ENCODE measurements at regions not wholly inside any gene's neighbourhood (a gene's known extent, or its start where the extent isn't known, plus 50 kb on each side); places are given as distances from the start of the nearest gene placed in this dataset.

DNA sequence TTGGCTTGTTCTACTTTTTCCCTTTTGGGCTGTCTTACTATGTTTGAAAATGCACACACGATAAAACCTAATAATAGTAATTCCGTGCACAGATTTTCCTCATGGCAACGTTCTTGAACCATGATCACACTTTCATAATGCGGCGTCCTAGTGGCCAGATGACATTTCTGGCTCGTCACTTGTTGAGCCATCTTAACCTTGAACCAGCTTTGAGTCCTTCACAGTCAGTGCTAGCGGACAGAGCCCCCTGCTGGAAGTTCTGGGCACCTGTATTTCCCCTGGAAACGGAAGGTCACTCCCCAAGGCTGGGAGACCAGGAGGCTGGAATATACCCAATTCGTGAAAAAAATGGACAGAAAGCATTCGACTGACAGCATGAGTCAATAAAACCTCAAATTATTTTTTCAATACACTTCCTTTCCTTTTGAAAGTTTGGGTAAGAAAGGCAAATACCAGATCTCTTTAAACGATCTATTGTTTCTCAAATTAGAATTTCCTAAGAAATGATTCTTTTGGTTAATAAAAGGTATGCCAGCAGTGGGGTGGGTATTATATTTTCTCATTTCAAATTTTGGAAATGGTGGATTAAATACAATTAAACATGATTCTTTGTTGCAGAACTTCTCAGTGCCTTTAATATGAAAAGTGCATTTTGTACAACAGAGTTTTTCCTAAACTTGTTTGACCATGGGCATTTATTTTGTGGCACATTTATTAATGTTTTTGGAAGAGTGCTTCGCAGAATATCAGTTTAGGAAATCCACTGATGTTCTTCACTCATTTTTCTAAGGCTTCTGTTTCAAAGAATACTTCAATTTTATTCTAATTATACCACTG is 542.3 kb downstream of the QKI start:
- H3K4me1 Mint-ChIP-seq (ENCODE audit: low read depth, unreplicated experiment), result peaks cover 36% of the 10 kb centered on the region

DNA sequence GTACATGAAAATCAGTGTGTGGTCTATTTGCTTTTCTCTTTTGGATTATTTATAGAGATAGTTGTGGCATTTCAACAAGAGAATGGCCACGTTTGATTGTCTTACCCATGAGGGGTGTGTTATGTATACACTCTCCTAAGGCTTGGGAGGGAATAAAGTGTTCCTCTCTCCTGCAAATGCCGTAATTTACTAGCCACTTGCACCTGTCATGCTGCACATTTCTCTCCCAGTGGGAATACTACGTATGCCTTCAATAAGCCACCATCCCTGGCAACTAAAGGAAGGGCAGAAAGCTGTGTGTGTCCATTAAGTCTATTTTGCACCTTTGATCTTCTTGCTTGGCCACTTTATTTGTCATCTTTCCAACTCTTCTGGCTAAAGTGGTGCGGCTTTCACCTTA is 541.2 kb downstream of the QKI start:
- peaks cover 3% of the 10 kb centered on the region for H3K36me3 Mint-ChIP-seq (ENCODE audit: unreplicated experiment)
- TF ChIP-seq, protein P1, sequence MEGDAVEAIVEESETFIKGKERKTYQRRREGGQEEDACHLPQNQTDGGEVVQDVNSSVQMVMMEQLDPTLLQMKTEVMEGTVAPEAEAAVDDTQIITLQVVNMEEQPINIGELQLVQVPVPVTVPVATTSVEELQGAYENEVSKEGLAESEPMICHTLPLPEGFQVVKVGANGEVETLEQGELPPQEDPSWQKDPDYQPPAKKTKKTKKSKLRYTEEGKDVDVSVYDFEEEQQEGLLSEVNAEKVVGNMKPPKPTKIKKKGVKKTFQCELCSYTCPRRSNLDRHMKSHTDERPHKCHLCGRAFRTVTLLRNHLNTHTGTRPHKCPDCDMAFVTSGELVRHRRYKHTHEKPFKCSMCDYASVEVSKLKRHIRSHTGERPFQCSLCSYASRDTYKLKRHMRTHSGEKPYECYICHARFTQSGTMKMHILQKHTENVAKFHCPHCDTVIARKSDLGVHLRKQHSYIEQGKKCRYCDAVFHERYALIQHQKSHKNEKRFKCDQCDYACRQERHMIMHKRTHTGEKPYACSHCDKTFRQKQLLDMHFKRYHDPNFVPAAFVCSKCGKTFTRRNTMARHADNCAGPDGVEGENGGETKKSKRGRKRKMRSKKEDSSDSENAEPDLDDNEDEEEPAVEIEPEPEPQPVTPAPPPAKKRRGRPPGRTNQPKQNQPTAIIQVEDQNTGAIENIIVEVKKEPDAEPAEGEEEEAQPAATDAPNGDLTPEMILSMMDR (IDR thresholded peaks at IDR 0.05; ENCODE audit: partially characterized antibody, unreplicated experiment), result no peak
- H3K4me1 Mint-ChIP-seq (ENCODE audit: low read depth, unreplicated experiment), result peaks cover 36% of the 10 kb centered on the region
- peak overlapping the region; percentile 60 for H3K27ac Mint-ChIP-seq (ENCODE audit: unreplicated experiment)
- peak overlapping the region; percentile 32 for H3K4me3 Mint-ChIP-seq (ENCODE audit: unreplicated experiment)
- H3K9me3 Mint-ChIP-seq (ENCODE audit: unreplicated experiment), result peaks cover 5% of the 10 kb centered on the region
- DNase-seq, result no peak
- no peaks in the 10 kb centered on the region for H3K27me3 Mint-ChIP-seq (ENCODE audit: unreplicated experiment)

More for the DNA sequence above, 542.3 kb downstream of the QKI start:
- peak; percentile 84 for DNase-seq
- no peaks in the 10 kb centered on the region for H3K36me3 Mint-ChIP-seq (ENCODE audit: unreplicated experiment)
- no peaks in the 10 kb centered on the region for H3K27me3 Mint-ChIP-seq (ENCODE audit: unreplicated experiment)
- no peak overlapping the region for H3K4me3 Mint-ChIP-seq (ENCODE audit: unreplicated experiment)
- TF ChIP-seq, protein P1 (IDR thresholded peaks at IDR 0.05; ENCODE audit: partially characterized antibody, unreplicated experiment), result peak; percentile 91
- H3K9me3 Mint-ChIP-seq (ENCODE audit: unreplicated experiment), result peaks cover 5% of the 10 kb centered on the region
- no peak overlapping the region for H3K27ac Mint-ChIP-seq (ENCODE audit: unreplicated experiment)

DNA sequence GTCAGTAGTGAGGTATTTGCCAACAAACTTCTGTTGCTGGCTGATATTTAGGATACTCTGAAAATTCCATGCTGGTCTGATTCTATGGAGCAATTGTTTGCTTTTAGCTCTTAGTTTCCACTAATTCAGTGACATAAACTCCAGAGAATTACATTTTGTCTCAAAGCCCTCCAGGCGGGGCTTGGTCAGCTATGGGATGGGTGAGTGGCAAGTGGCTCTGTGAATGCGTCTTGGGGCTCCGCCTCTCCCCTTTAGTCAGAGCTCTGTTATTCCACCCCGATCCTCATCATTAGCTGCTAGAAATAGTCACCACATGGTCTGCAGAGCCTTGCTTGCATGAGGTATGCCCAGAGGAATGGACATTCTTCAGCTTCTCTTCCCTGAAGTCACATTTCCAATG is 540.6 kb downstream of the QKI start:
- no peaks in the 10 kb centered on the region for H3K27me3 Mint-ChIP-seq (ENCODE audit: unreplicated experiment)
- peaks cover 36% of the 10 kb centered on the region for H3K4me1 Mint-ChIP-seq (ENCODE audit: low read depth, unreplicated experiment)
- no peak overlapping the region for H3K27ac Mint-ChIP-seq (ENCODE audit: unreplicated experiment)
- TF ChIP-seq, protein P1 (IDR thresholded peaks at IDR 0.05; ENCODE audit: partially characterized antibody, unreplicated experiment), result no peak
- H3K4me3 Mint-ChIP-seq (ENCODE audit: unreplicated experiment), result no peak overlapping the region
- no peak for DNase-seq
- peaks cover 5% of the 10 kb centered on the region for H3K9me3 Mint-ChIP-seq (ENCODE audit: unreplicated experiment)
- H3K36me3 Mint-ChIP-seq (ENCODE audit: unreplicated experiment), result peaks cover 3% of the 10 kb centered on the region

DNA sequence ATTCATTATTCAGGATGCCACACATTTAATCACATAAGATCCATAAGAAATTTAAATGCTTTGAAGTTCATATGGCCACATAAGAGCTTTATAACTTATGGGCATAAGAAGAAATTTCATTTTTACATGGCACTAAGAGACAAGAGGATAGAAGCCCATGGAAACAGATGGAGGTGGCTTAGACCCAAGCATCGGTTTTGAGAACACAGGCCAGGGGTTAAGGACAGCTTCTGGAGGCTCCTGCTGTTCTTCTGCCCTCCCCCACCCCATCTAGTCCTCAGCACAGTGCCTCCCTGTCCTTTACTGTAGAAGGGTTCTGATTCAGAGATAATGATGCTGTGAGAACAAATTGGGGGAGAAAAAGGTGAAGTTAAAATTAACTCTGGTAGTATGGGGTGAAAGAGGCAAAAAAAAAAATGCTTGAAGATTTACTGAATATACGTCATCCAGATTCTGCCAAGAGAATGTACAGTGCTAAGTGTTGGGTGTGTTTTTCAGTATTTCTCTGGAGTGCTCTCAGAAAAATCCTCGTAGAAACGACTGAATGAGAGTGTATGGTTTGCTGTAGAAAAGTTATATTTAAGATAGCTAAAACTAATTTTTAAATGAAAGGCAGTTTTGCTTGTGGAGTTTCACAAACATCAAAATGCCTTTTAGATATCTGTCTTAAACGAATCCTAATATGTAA is 539.7 kb downstream of the QKI start:
- Mint-ChIP-seq H3K27ac (ENCODE audit: unreplicated experiment) (peak overlapping the region; percentile 35), H3K9me3 (ENCODE audit: unreplicated experiment) (peaks cover 5% of the 10 kb centered on the region), H3K4me1 (ENCODE audit: low read depth, unreplicated experiment) (peaks cover 36% of the 10 kb centered on the region), H3K4me3 (ENCODE audit: unreplicated experiment) (no peak overlapping the region), H3K27me3 (ENCODE audit: unreplicated experiment) (no peaks in the 10 kb centered on the region), H3K36me3 (ENCODE audit: unreplicated experiment) (peaks cover 3% of the 10 kb centered on the region)
- TF ChIP-seq, protein P1 (IDR thresholded peaks at IDR 0.05; ENCODE audit: partially characterized antibody, unreplicated experiment), result no peak
- no peak for DNase-seq

DNA sequence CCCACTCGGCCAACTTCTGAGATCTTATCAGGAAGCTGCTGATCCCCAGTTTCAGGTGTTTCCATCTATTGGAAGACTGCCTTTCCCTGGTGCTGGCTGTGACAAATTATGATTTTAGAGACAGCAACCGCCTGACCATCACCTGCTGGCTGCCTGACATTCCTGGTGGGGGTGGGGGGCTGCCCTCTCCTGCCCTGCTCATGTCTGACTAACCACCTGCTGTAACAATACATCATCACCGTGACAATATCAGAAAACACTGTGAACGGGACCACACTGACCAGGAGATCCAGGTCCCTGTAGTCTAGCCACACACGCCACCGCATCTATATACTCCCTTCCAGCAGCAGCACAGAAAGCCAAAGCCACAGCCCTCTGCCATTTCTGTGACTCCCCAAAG is 537.5 kb downstream of the QKI start:
- TF ChIP-seq, protein P1 (IDR thresholded peaks at IDR 0.05; ENCODE audit: partially characterized antibody, unreplicated experiment), result no peak

More for the DNA sequence above, 537.5 kb downstream of the QKI start:
- no peaks in the 10 kb centered on the region for H3K27me3 Mint-ChIP-seq (ENCODE audit: unreplicated experiment)
- no peak overlapping the region for H3K4me3 Mint-ChIP-seq (ENCODE audit: unreplicated experiment)
- no peak overlapping the region for H3K27ac Mint-ChIP-seq (ENCODE audit: unreplicated experiment)
- peaks cover 44% of the 10 kb centered on the region for H3K4me1 Mint-ChIP-seq (ENCODE audit: low read depth, unreplicated experiment)
- H3K9me3 Mint-ChIP-seq (ENCODE audit: unreplicated experiment), result peaks cover 5% of the 10 kb centered on the region
- peaks cover 3% of the 10 kb centered on the region for H3K36me3 Mint-ChIP-seq (ENCODE audit: unreplicated experiment)
- no peak for DNase-seq
